GM12873 (cell line): ENCODE measurements at regions not wholly inside any gene's neighbourhood (a gene's known extent, or its start where the extent isn't known, plus 50 kb on each side); places are given as distances from the start of the nearest gene placed in this dataset.

Experiments used
- TF ChIP-seq, protein P1 (sequence below): IDR thresholded peaks from 2 replicates; pipeline ENCODE4 v1.5.1; 2012; ENCODE audit warnings: low read depth, mild to moderate bottlenecking, moderate library complexity, low read length, control low read depth; ENCODE audit not compliant: insufficient read depth; ENCODE audit errors: missing control alignments

DNA sequence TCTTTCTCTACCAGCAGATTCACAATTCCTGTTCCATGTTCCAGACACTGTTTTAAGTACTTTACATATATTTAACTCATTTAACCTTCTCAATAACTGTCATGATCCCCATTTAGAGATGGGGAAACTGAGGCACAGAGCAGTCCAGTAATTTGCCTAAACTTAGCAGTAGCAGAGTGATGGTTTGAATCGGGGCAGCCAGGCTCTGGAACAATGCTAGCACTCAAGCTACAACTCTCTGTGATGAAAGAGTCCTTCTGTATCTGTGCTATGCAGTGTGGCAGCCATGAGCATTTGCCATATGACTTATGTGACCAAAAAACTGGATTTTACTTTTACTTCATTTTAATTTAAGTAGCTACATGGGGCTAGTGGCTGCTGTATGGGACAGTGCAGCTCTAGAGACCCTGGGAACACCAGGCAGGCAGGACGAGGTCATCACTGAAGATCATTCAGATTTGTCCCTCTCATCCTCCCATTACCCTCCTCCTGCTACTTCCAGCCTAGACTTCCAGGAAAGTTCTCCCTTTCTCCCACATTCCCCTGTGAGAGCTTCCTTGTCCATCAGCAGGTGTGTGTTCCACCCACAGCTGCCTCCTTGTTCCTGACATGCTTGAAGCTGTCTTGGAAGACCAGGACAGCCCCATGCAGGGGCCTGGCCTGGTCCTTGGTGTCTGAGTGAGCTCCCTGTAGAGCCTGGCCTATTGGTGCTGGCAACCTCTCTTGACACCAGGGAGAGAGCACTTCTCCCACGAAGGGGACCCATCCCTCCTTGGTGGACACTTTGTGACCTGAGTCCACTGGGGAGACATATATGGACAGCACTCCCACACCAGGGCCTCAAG lies 157.0 kb downstream of the MRPL14 start:
- TF ChIP-seq, protein P1, sequence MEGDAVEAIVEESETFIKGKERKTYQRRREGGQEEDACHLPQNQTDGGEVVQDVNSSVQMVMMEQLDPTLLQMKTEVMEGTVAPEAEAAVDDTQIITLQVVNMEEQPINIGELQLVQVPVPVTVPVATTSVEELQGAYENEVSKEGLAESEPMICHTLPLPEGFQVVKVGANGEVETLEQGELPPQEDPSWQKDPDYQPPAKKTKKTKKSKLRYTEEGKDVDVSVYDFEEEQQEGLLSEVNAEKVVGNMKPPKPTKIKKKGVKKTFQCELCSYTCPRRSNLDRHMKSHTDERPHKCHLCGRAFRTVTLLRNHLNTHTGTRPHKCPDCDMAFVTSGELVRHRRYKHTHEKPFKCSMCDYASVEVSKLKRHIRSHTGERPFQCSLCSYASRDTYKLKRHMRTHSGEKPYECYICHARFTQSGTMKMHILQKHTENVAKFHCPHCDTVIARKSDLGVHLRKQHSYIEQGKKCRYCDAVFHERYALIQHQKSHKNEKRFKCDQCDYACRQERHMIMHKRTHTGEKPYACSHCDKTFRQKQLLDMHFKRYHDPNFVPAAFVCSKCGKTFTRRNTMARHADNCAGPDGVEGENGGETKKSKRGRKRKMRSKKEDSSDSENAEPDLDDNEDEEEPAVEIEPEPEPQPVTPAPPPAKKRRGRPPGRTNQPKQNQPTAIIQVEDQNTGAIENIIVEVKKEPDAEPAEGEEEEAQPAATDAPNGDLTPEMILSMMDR, result no peak

DNA sequence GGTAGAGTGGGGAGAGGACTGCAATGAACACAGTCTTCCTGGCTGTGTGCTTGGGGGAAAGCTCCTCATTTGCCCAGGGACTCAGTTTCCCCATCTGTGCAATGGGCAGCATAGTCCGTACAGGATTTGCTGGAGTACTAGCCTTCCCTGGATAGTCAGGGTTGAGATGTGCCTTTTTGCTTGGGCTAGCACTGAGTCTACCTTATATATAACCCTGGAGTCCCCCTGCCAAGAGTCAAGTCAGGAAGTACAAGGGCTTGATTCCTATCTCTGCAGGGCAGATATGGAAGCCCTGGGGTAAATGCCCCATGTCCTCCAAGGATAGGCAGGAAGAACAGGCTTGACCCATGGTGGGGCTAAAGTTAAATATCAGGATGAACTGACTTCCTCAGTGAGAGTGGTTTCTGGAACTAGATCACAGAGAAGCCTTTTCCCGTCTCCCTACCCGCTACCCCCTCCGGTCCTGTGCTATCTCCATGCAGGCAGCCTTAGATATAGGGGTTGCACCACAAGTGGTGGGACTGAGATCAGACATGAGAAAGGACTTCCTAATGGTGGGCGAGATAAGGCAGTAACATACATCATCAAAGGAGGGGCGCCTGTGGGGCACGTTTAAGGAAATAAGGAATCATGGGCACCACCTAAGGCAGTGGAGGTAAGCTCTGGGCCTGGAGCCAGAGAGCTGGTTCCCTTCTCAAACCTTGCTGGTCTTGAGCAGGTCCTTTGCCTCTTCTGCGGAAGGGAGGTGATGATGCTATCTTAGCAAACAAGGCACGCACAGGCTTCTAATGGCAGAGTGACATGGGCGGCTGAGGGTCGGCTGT lies 157.9 kb downstream of the MRPL14 start:
- TF ChIP-seq, protein P1, result no peak

DNA sequence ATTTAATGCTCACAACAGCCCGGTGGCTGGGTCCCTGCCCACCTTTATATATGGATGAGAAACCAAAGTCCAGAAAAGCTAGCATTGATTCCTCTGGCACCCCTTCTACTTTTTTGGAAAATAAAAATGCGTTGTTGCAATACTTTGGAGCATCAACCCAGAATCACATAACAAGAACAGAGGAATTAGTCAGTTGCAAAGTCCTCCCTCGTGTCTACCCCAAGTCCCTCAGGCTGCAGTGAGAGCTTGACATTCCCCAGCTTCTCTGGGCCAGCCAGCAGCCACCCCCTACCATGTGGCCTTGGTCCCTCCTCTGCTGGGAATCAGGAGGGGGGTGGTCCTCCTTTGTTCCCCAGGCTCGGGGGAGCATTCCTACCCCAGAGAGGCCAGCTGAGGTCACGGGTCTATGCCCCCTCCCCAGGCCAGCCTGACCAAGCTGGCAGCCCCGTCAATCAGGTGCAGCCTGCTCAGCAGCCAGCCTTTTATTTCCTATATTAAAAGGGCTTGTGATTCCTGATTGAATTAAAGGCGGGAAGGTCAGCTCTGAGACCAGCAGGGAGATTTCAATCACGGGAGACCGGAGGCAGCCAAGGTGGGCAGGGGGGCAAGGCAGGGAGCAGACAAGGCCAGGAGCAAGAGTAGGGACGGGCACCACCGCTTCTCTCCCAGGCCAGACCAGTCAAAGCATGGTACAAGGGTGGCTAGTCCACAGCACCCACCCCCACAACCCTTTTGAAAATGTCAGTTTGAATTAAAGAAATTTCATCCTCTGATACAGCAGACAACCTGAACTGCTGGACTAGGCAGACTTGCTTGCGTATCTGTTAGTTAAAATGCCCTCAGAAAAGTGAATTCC lies 158.9 kb downstream of the MRPL14 start:
- TF ChIP-seq, protein P1, result no peak

DNA sequence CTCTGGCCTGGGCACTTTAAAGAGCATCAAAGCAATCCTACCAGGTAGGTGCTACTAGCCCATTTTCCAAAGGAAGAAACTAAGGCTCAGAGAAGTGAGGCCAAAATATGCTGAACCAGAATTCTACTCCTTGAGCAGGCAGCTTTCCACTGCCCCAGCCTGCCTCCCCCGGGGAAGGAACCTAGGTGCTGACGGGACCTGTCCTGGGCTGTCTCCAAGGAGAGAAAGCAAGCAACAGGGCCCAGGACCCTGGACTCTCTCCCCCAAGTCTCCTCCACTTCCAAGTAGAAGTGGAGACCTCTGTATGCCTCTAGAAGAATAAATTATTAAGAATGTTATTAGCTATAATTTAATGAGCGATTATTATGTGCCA lies 159.5 kb downstream of the MRPL14 start:
- TF ChIP-seq, protein P1, result no peak

DNA sequence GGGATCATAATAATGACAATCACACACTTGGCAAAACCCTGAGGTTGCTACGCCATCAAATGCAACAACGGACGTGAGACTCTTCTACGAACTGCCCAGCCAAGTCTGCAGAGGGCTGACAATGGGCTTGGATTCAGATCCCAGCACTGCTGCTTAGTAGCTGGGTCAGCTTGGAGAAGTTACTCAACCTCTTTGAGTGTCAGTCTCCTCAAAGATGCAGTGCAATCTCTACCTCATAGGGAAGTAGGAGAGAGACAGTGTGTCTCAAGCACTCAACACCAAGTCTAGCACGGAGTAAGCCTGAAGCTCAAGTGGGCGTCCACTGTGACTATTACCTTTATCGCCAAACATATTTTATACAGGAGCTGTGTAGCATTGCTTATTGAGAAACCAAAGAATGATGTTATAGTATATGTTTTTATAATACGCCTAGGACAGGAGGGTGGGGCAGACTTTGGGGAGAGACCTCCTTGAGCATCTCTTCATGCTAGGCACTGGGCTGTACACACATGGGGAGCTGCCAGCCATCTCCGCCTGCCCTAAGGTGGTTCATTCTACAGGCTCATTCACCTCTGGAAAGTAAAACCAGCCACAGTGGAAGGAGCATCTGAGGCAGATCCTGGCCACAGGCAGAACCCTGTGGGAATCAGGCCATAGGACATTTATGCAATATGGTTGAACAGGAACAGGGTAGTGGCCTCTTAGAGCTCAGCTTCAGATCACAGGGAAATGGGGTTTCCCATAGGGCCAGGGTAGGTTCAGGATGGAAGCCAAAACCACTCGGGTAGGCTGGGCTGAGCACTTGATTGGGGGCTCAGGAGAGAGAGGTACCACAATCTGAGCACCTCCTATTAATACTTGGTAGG lies 160.2 kb downstream of the MRPL14 start:
- TF ChIP-seq, protein P1, result no peak

DNA sequence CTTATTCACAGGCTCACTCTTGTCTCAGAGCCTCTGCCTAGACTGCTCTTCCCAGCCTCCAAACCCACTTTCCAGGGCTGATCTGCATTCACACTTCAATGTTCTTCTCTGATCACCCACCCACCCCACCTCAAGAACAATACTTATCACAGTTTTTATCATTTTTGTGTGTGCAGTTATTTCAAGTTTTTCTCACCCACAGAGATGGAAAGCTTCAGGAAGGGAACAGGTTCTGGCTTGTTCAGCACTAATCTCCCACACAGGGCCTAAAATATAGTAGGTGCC lies 160.9 kb downstream of the MRPL14 start:
- TF ChIP-seq, protein P1, result no peak
